22Rv1 (cell line): ENCODE measurements at regions not wholly inside any gene's neighbourhood (a gene's known extent, or its start where the extent isn't known, plus 50 kb on each side); places are given as distances from the start of the nearest gene placed in this dataset.

Experiments
- CTCF ChIP-seq: fragments of 450-650 bp; IDR thresholded peaks from 2 replicates; pipeline ENCODE4 v1.5.1; 2017; ENCODE audit warnings: mild to moderate bottlenecking
- ZFX ChIP-seq: fragments of 450-650 bp; IDR thresholded peaks from 2 replicates; pipeline ENCODE4 v1.6.1; 2017; ENCODE audit warnings: antibody characterized with exemption, borderline replicate concordance

- no peak for TF ChIP-seq CTCF
- TF ChIP-seq ZFX, result no peak
Measured at GRCh38 chr18:56089612-56090258, 501.7 kb upstream of the TCF4 start.
